Stomach (tissue), 4 donors: ENCODE measurements at regions not wholly inside any gene's neighbourhood (a gene's known extent, or its start where the extent isn't known, plus 50 kb on each side); places are given as distances from the start of the nearest gene placed in this dataset.

ENCODE experiments used
- EP300 ChIP-seq: sonication (generic); formaldehyde crosslinking; IDR thresholded peaks from one replicate; pipeline ENCODE4 v1.6.1; 2017; ENCODE audit warnings: antibody characterized with exemption
- POLR2A ChIP-seq, 4 donors: fragments of 450-650 bp; IDR thresholded peaks; one replicate each; pipeline ENCODE4 v1.6.1; 2016; ENCODE audit warnings: antibody characterized with exemption in 4 of 4, control low read depth in 2 of 4, mild to moderate bottlenecking in 1 of 4, moderate library complexity in 1 of 4
- POLR2AphosphoS5 ChIP-seq, 3 donors: sonication (generic); formaldehyde crosslinking; IDR thresholded peaks; one replicate each; pipeline ENCODE4 v1.6.1; 2016; ENCODE audit warnings: antibody characterized with exemption in 3 of 3
- TF ChIP-seq, protein P1 (sequence below), 7 experiments: fragments of 450-650 bp in 4 of 7; fragments of 200-600 bp in 3 of 7; sonication (generic) in 3 of 7; IDR thresholded peaks; one replicate each; pipeline ENCODE4 v1.5.1; 2016 to 2019; ENCODE audit warnings: antibody characterized with exemption in 7 of 7, control low read depth in 2 of 7, mild to moderate bottlenecking in 1 of 7

DNA sequence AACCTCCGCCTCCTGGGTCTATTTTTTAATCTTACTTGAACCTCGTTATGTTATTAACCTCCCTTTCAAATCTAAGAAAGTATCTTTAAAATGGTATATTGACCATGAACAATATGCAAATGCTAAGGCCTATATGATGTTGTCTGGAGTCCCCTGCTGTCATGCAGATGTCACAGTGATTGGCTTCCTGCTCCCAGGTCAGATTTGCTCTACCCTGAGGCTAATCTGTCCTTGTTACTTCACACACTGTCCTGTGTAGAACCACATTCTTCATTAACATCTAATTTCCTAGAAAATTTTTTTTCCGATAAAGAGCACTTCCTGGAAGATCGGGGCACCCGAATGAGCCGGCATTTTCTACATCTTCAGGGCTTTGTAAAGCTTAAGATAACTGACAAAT is 306.6 kb downstream of the MRPL39 start:
- TF ChIP-seq, protein P1, sequence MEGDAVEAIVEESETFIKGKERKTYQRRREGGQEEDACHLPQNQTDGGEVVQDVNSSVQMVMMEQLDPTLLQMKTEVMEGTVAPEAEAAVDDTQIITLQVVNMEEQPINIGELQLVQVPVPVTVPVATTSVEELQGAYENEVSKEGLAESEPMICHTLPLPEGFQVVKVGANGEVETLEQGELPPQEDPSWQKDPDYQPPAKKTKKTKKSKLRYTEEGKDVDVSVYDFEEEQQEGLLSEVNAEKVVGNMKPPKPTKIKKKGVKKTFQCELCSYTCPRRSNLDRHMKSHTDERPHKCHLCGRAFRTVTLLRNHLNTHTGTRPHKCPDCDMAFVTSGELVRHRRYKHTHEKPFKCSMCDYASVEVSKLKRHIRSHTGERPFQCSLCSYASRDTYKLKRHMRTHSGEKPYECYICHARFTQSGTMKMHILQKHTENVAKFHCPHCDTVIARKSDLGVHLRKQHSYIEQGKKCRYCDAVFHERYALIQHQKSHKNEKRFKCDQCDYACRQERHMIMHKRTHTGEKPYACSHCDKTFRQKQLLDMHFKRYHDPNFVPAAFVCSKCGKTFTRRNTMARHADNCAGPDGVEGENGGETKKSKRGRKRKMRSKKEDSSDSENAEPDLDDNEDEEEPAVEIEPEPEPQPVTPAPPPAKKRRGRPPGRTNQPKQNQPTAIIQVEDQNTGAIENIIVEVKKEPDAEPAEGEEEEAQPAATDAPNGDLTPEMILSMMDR (IDR thresholded peaks at IDR 0.05), result no peak
- TF ChIP-seq POLR2A (IDR thresholded peaks at IDR 0.05) (no peak), EP300 (no peak), POLR2AphosphoS5 (IDR thresholded peaks at IDR 0.05) (no peak)
